T-helper 1 cell treated with Interleukin-12 subunit alpha and Interleukin-12 subunit beta and Interleukin-4 antibody, amounts not matched to agents 30 μg/mL and 1 μg/mL, for 36 hours (primary cell): ENCODE measurements at regions not wholly inside any gene's neighbourhood (a gene's known extent, or its start where the extent isn't known, plus 50 kb on each side); places are given as distances from the start of the nearest gene placed in this dataset.
"Not testable (repeated sequence)": the region's sequence is repeated elsewhere in the genome, so short reads cannot be mapped to it uniquely, and the experiment has no call there.

Experiments used
- H3K27ac Mint-ChIP-seq: one replicate; pipeline ENCODE4 v1.8.0; 2021; ENCODE audit warnings: mild to moderate bottlenecking, mixed read lengths
- H3K27me3 Mint-ChIP-seq: one replicate; pipeline ENCODE4 v1.8.0; 2021; ENCODE audit warnings: low read depth, mixed read lengths
- H3K36me3 Mint-ChIP-seq: one replicate; pipeline ENCODE4 v1.8.0; 2021; ENCODE audit warnings: low read depth, mixed read lengths
- H3K4me1 Mint-ChIP-seq: one replicate; pipeline ENCODE4 v1.8.0; 2021; ENCODE audit warnings: low read depth, mixed read lengths
- H3K4me3 Mint-ChIP-seq: one replicate; pipeline ENCODE4 v1.8.0; 2021; ENCODE audit warnings: mild to moderate bottlenecking, moderate library complexity, mixed read lengths
- H3K9me3 Mint-ChIP-seq: one replicate; pipeline ENCODE4 v1.8.0; 2021; ENCODE audit warnings: mixed read lengths

DNA sequence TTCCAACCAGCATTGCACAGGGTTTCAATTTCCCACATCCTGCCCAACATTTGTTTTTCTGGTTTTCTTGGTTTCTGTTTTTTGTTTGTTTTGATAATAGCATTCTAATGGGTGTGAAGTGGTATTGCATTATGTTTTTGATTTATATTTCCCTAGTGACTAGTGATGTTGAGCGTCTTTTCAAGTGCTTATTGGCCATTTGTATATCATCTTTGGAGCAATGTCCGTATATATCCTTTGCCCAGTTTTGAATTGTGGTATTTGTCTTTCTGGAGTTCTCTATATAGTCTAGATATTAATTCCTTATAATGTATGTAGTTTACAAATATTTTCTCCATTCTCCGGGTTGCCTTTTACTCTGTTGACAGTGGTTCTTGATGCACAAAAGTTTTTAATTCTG is 2168.1 kb upstream of the DEFB115 start:
- not testable (repeated sequence) for H3K27me3 Mint-ChIP-seq, H3K27ac Mint-ChIP-seq, H3K4me3 Mint-ChIP-seq, H3K36me3 Mint-ChIP-seq, H3K4me1 Mint-ChIP-seq
- H3K9me3 Mint-ChIP-seq = peaks cover 37% of the 10 kb centered on the region

DNA sequence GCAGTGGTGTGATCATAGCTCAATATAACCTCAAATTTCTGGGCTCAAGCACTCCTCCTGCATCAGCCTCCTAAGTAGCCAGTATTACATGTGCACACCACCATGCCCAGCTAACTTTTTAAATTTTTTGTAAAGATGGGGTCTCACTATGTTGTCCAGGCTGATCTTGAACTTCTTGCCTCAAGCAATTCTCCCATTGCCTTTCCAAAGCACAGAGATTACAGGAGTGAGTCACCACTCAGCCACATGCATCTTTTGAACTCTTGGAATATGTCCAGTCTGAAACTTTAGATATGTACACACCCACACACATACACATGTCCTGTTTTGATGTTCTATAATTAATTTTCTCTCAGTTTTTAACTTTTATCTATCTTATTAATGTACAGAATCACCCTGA is 2163.5 kb upstream of the DEFB115 start:
- not testable (repeated sequence) for H3K27ac Mint-ChIP-seq, H3K27me3 Mint-ChIP-seq, H3K36me3 Mint-ChIP-seq, H3K4me1 Mint-ChIP-seq, H3K4me3 Mint-ChIP-seq
- peaks cover 25% of the 10 kb centered on the region for H3K9me3 Mint-ChIP-seq

DNA sequence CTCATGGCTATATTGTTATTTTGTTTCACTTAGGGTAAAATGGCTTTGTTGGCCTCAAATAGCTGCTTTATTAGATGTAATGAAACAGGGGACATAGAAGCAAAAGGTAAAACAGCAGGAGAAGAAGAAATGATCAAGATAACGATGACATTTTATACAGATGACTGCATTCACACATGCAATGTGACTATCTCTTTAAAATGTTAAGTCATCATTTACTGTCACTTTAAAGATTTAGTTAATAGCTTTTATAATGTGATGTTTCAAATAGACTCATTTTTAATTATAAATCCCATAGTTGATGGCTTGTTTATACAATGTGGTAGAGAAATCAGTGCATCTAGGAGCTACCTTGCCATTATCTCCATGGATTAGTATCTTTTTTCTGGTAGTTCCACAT is 2160.8 kb upstream of the DEFB115 start:
- H3K9me3 Mint-ChIP-seq = peaks cover 17% of the 10 kb centered on the region
- H3K27me3 Mint-ChIP-seq, H3K4me1 Mint-ChIP-seq, H3K27ac Mint-ChIP-seq, H3K36me3 Mint-ChIP-seq, H3K4me3 Mint-ChIP-seq: not testable (repeated sequence)

DNA sequence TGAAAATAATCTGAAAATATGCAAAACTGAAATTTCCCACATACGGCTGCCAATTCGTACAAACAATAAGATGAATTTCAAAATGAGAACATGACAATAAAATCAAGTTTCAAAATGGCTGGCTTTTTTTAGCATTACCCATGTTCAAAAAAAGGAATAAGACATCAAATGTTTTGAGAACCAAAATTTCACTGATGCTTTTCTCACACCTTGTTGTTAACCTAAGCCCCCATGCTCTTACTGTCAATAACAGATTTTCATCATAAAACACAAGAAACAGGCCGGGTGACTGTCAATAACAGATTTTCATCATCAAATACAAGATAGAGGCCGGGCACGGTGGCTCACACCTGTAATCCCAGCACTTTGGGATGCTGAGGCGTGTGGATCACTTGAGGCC is 2149.6 kb upstream of the DEFB115 start:
- not testable (repeated sequence) for H3K4me1 Mint-ChIP-seq, H3K36me3 Mint-ChIP-seq, H3K27ac Mint-ChIP-seq, H3K27me3 Mint-ChIP-seq, H3K4me3 Mint-ChIP-seq
- peaks cover 57% of the 10 kb centered on the region for H3K9me3 Mint-ChIP-seq

DNA sequence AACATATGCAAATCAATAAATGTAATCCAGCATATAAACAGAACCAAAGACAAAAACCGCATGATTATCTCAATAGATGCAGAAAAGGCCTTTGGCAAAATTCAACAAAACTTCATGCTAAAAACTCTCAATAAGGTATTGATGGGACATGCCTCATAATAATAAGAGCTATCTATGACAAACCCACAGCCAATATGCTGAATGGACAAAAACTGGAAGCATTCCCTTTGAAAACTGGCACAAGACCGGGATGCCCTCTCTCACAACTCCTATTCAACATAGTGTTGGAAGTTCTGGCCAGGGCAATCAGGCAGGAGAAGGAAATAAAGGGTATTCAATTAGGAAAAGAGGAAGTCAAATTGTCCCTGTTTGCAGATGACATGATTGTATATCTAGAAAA is 2148.1 kb upstream of the DEFB115 start:
- H3K27me3 Mint-ChIP-seq, H3K4me1 Mint-ChIP-seq, H3K4me3 Mint-ChIP-seq, H3K27ac Mint-ChIP-seq, H3K36me3 Mint-ChIP-seq: not testable (repeated sequence)
- H3K9me3 Mint-ChIP-seq = peaks cover 66% of the 10 kb centered on the region

DNA sequence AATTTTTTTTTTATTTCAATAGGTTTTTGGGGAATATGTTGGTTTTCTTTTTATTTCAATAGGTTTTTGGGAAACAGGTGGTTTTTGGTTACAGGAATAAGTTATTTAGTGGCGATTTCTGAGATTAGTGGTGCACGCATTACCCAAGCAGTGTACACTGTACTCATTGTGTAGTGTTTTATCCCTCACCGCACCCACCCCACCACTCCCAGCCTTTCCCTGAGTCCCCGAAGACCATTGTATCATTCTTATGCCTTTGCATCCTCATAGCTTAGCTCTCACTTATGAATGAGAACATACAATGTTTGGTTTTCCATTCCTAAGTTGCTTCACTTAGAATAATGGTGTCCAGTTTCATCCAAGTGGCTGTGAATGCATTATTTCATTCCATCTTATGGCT is 2142.4 kb upstream of the DEFB115 start:
- not testable (repeated sequence) for H3K4me3 Mint-ChIP-seq, H3K36me3 Mint-ChIP-seq, H3K27me3 Mint-ChIP-seq, H3K4me1 Mint-ChIP-seq, H3K27ac Mint-ChIP-seq
- H3K9me3 Mint-ChIP-seq = peaks cover 84% of the 10 kb centered on the region

DNA sequence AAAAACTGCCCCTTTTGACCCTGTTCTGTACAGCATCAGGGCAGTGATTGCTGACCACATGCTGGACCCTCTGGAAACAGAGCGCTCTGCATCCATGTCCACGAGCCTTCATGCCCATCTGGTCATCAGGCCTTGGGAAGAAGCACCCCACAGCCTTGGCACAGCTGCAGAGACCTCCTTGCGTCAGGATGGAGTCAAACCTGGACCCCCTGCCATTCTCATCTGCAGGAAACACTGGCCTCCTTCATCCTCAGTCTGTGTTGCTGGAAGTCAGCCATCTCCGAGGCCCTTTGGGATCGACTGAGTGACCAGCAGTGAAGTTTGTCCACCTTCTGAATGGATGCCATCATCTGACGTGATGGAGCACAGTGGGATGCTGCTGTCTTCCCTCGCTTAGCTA is 2138.3 kb upstream of the DEFB115 start:
- no peaks in the 10 kb centered on the region for H3K27me3 Mint-ChIP-seq
- H3K9me3 Mint-ChIP-seq = peaks cover 87% of the 10 kb centered on the region
- H3K4me1 Mint-ChIP-seq = no peaks in the 10 kb centered on the region
- H3K27ac Mint-ChIP-seq = no peak overlapping the region
- H3K36me3 Mint-ChIP-seq = no peaks in the 10 kb centered on the region
- H3K4me3 Mint-ChIP-seq = no peak overlapping the region

DNA sequence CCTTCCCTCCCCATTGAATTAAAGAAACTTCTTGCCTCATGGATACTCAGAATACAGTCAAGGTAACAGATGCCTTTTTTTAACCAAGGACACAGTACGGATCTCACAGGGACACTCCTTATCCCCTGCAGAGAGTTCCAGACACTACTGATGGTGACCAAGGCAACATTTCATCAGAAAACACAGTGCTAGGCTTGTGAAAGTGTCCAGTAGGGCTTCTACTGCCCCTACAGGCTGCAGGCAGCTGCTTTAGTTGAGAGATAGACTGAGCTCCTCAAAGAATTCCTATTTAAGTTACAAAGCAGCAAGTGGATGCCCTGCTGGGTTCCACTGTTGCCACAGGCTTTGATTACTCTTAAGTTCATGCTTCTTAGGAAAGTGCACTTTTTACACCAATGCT is 2137.8 kb upstream of the DEFB115 start:
- not testable (repeated sequence) for H3K27ac Mint-ChIP-seq, H3K4me1 Mint-ChIP-seq, H3K27me3 Mint-ChIP-seq, H3K36me3 Mint-ChIP-seq, H3K4me3 Mint-ChIP-seq
- H3K9me3 Mint-ChIP-seq = peaks cover 89% of the 10 kb centered on the region

DNA sequence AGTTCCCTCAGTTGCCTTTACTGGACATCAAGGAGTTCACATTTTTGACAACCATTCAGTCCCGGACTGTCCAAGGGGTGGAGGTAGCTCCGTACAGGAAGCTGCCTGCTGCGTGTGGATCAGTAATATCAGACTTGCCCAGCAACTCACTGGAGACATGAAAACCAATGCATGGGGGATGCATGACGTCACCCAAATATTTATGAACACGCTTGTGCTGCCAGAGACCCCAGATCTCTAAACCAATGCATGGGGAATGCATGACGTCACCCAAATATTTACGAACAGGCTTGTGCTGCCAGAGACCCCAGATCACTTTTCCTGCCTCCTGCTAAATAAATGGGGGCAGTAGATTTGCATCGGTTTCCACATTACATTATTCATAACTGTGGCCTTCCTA is 2137.4 kb upstream of the DEFB115 start:
- H3K4me3 Mint-ChIP-seq, H3K4me1 Mint-ChIP-seq, H3K27ac Mint-ChIP-seq, H3K36me3 Mint-ChIP-seq, H3K27me3 Mint-ChIP-seq: not testable (repeated sequence)
- peaks cover 89% of the 10 kb centered on the region for H3K9me3 Mint-ChIP-seq

DNA sequence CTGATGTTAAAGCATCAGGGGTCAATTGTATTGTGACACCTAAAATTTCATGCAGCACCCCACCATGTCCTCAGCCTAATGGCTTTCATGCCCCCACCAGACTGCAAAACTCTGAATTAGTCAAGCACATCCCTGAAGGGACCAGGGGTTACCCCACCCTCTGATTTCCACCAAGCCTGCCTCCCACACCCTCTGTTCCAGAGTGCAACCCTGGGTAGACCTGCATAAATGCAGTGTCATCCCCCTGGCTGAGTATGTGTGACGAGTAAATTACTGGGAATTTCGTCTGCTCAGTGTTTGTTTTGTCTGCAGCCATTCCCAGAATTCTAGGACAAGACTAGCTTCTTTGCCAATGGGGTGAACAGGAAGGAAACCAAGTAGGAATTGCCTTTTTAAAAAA is 2136.9 kb upstream of the DEFB115 start:
- H3K27me3 Mint-ChIP-seq, H3K4me1 Mint-ChIP-seq, H3K27ac Mint-ChIP-seq, H3K36me3 Mint-ChIP-seq, H3K4me3 Mint-ChIP-seq: not testable (repeated sequence)
- H3K9me3 Mint-ChIP-seq = peaks cover 86% of the 10 kb centered on the region

DNA sequence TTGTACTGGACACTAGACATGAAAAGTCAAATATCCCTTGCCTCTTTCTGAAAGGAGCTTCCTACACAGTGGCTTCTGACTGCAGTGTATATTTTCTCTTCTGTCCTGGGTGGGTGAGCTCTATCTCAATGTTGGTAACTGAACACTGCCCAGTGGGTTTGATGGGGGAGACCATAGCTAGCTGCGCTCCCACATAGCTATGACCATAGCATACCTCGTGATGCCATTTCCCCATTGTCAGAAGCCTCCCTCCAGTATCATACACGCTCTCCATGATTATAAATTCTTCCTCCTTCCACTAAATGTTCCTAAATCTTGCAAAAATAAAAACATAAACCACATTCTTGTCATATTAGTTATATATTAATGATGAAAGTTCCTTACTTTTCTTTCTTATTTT is 2134.7 kb upstream of the DEFB115 start:
- H3K27ac Mint-ChIP-seq, H3K36me3 Mint-ChIP-seq, H3K4me3 Mint-ChIP-seq, H3K27me3 Mint-ChIP-seq, H3K4me1 Mint-ChIP-seq: not testable (repeated sequence)
- peaks cover 68% of the 10 kb centered on the region for H3K9me3 Mint-ChIP-seq

DNA sequence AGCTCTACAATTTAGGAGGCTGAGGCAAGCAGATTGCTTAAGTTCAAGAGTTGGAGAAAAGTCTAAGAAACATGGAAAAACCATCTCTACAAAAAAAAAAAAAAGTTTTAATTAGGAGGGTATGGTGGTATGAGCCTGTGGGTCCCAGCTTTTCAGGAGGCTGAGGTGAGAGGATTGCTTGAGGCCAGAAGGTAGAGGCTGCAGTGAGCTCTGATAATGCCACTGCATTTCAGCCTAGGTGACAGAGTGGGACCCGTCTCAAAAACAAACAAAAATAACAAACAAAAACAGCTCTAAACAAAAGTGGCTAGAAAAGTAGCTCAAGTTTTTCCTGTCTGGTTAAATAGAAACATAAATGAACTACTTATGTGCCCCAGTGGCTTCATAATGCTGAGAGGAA is 2133.6 kb upstream of the DEFB115 start:
- Mint-ChIP-seq H3K4me1 (no peaks in the 10 kb centered on the region), H3K27me3 (no peaks in the 10 kb centered on the region), H3K27ac (no peak overlapping the region), H3K36me3 (no peaks in the 10 kb centered on the region), H3K4me3 (no peak overlapping the region), H3K9me3 (peaks cover 57% of the 10 kb centered on the region)
